K562 (cell line): ENCODE measurements at regions not wholly inside any gene's neighbourhood (a gene's known extent, or its start where the extent isn't known, plus 50 kb on each side); places are given as distances from the start of the nearest gene placed in this dataset.

Experiments
- ATAC-seq: fragments of 200-7000 bp; cut with Tn5 transposase; 3 replicates; pipeline ENCODE4 v1.9.1; 2020; ENCODE audit warnings: moderate library complexity
- BruUV-seq: library from RNA; stranded (reverse); fragments of 400-500 nt; replicated peaks from 2 replicates; lab custom pipeline; 2021; lab: Mats Ljungman, UMichigan
- CTCF ChIA-PET: fragments of 300-600 bp; formaldehyde crosslinking; extraction: SDS; loops from one replicate; lab custom pipeline; 2021; ENCODE audit warnings: low intra/inter-chr PET ratio; lab: Yijun Ruan, JAX
- POLR2A ChIA-PET: fragments of 300-600, 350-650 bp; sonication (Branson Sonifier 250); formaldehyde crosslinking; extraction: SDS; loops from one replicate; lab custom pipeline; 2021; ENCODE audit warnings: antibody characterized with exemption, inconsistent platforms; lab: Yijun Ruan, JAX
- DNase-seq, 4 experiments: peaks; one replicate each; pipeline versions ENCODE4 v3.0.0 to v3.0.0-alpha.2; 2011 to 2018; ENCODE audit warnings: low spot score in 3 of 4, mixed read lengths in 3 of 4; ENCODE audit errors: extremely low read depth in 1 of 4
- FAIRE-seq: peaks from 2 replicates; lab custom pipeline; 2011; peaks lifted over from hg19 to GRCh38; lab: Jason Lieb, UNC
- H2AFZ ChIP-seq: 2 replicates; pipeline ENCODE4 v1.6.0; 2011; ENCODE audit warnings: low read depth, low read length, control low read depth, inconsistent platforms
- H3K27ac ChIP-seq: fragments of 200-600 bp; 3 replicates; pipeline ENCODE4 v1.8.0; 2011; ENCODE audit warnings: low read depth, mild to moderate bottlenecking, control low read depth, inconsistent platforms, low read length, moderate library complexity, mixed read lengths; ENCODE audit errors: extremely low read depth
- H3K27me3 ChIP-seq, 2 experiments: fragments of 300-600 bp in 1 of 2; 2 replicates in 1 of 2; 3 replicates in 1 of 2; pipeline versions ENCODE4 v1.6.0 to v1.8.0; 2011; ENCODE audit warnings: inconsistent platforms in 2 of 2, low read length in 2 of 2, mild to moderate bottlenecking in 1 of 2, mixed read lengths in 1 of 2, moderate library complexity in 1 of 2; ENCODE audit not compliant: control insufficient read depth in 2 of 2, insufficient read depth in 2 of 2
- H3K36me3 ChIP-seq: fragments of 300-600 bp; 3 replicates; pipeline ENCODE4 v1.8.0; 2011; ENCODE audit warnings: mild to moderate bottlenecking, low read length, inconsistent platforms; ENCODE audit not compliant: control insufficient read depth, insufficient read depth
- H3K4me1 ChIP-seq, 2 experiments: fragments of 200-600 bp in 1 of 2; replicated peaks in 1 of 2; 2 replicates in 1 of 2; 3 replicates in 1 of 2; pipeline versions ENCODE4 v1.5.1 to v1.8.0; 2011; ENCODE audit warnings: inconsistent platforms in 2 of 2, low read length in 2 of 2, mild to moderate bottlenecking in 1 of 2, mixed read lengths in 1 of 2, moderate library complexity in 1 of 2; ENCODE audit not compliant: control insufficient read depth in 2 of 2, insufficient read depth in 2 of 2
- H3K4me2 ChIP-seq: 2 replicates; pipeline ENCODE4 v1.6.1; 2011; ENCODE audit warnings: low read length, control low read depth, inconsistent platforms, mixed read lengths; ENCODE audit not compliant: insufficient read depth
- H3K4me3 ChIP-seq: fragments of 200-600 bp; sonication (generic), shearing (Covaris generic); 2 replicates; pipeline ENCODE4 v1.5.1; 2016; ENCODE audit warnings: control low read depth, inconsistent platforms
- H3K79me2 ChIP-seq: fragments of 200-600 bp; 3 replicates; pipeline ENCODE4 v1.8.0; 2011; ENCODE audit warnings: low read length, inconsistent platforms; ENCODE audit not compliant: control insufficient read depth, insufficient read depth
- H3K9ac ChIP-seq, 2 experiments: 2 replicates each; pipeline versions ENCODE4 v1.6.0 to v1.6.1; 2011; ENCODE audit warnings: low read depth in 2 of 2, low read length in 2 of 2, control low read depth in 1 of 2, inconsistent platforms in 1 of 2, mild to moderate bottlenecking in 1 of 2, mixed read lengths in 1 of 2; ENCODE audit not compliant: insufficient read depth in 1 of 2
- H3K9me1 ChIP-seq: one replicate; pipeline ENCODE4 v1.6.0; 2011; ENCODE audit warnings: inconsistent platforms, mild to moderate bottlenecking, low read length, moderate library complexity; ENCODE audit not compliant: control insufficient read depth, insufficient read depth
- H3K9me3 ChIP-seq: replicated peaks from 2 replicates; pipeline ENCODE4 v1.5.1; 2011; ENCODE audit warnings: low read depth, low read length, inconsistent platforms; ENCODE audit not compliant: control insufficient read depth, insufficient read depth
- H4K20me1 ChIP-seq: replicated peaks from 2 replicates; pipeline ENCODE4 v1.6.1; 2011; ENCODE audit warnings: low read length, inconsistent platforms, mixed read lengths; ENCODE audit not compliant: control insufficient read depth, insufficient read depth
- ARID1B ChIP-seq: fragments of 450-650 bp; IDR thresholded peaks from 2 replicates; pipeline ENCODE4 v1.6.1; 2016; ENCODE audit warnings: antibody characterized with exemption, mild to moderate bottlenecking, inconsistent platforms
- ETV5 ChIP-seq: sonication (generic); formaldehyde crosslinking; IDR thresholded peaks from 2 replicates; pipeline ENCODE4 v1.4.0; 2020; ENCODE audit warnings: low read depth, mild to moderate bottlenecking, missing genetic modification reagents
- GATAD2A ChIP-seq: fragments of 450-650 bp; IDR thresholded peaks from 2 replicates; pipeline ENCODE4 v1.6.1; 2017
- KLF16 ChIP-seq: IDR thresholded peaks from 2 replicates; pipeline ENCODE4 v1.6.1; 2016; ENCODE audit warnings: antibody characterized with exemption
- MEF2D ChIP-seq: conservative IDR thresholded peaks from 2 replicates; pipeline ENCODE4 v1.6.1; 2016; ENCODE audit warnings: low read depth, missing genetic modification characterization, missing compliant biosample characterization
- NR1H2 ChIP-seq: sonication (generic); formaldehyde crosslinking; IDR thresholded peaks from 2 replicates; pipeline ENCODE4 v1.4.0; 2020; ENCODE audit warnings: mild to moderate bottlenecking, missing genetic modification reagents
- POLR2AphosphoS2 ChIP-seq: IDR thresholded peaks from 2 replicates; pipeline ENCODE4 v1.6.1; 2012; ENCODE audit warnings: low read length, improper control_type of control experiment
- POLR2G ChIP-seq: fragments of 200-400 bp; formaldehyde crosslinking; IDR thresholded peaks from 2 replicates; pipeline ENCODE4 v1.6.1; 2017; ENCODE audit warnings: low read depth, mild to moderate bottlenecking, antibody characterized with exemption, low read length, moderate library complexity
- ZNF165 ChIP-seq: fragments of 250-450 bp; sonication (Bioruptor Pico); IDR thresholded peaks from 2 replicates; pipeline ENCODE4 v1.4.0; 2020; ENCODE audit warnings: borderline replicate concordance
- WGBS: fragments of 100-300 bp; shearing (Covaris generic); methylation state at CpG from one replicate; pipeline ENCODE4 v1.1.6; 2016; ENCODE audit warnings: low coverage, mixed read lengths; ENCODE audit not compliant: insufficient coverage; ENCODE audit errors: missing lambda C conversion rate; 5-methylcytosine and 5-hydroxymethylcytosine counted together
- in situ Hi-C: fragments of 300-500 bp; cut with MboI; formaldehyde crosslinking; loops from 4 replicates; pipeline ENCODE4 v1.15.0; 2018; ENCODE audit warnings: inconsistent platforms, mixed read lengths
- intact Hi-C: fragments of 100-400 bp; cut with micrococcal nuclease; formaldehyde crosslinking; loops from 2 replicates; pipeline ENCODE4 v1.14.2; 2022
- TF ChIP-seq, protein P1 (sequence below): fragments of 200-800 bp; sonication (Bioruptor generic); IDR thresholded peaks from 2 replicates; pipeline ENCODE4 v1.6.1; 2016; ENCODE audit warnings: missing genetic modification characterization, missing compliant biosample characterization
- TF ChIP-seq, protein P2 (sequence below): sonication (generic); formaldehyde crosslinking; IDR thresholded peaks from 2 replicates; pipeline ENCODE4 v1.4.0; 2020; ENCODE audit warnings: mild to moderate bottlenecking, missing genetic modification reagents

- H3K27me3 ChIP-seq, result no peaks in the 10 kb centered on the region
- ChIA-PET POLR2A (no interaction called here), CTCF (no interaction called here)
- H3K9me1 ChIP-seq, result no peaks in the 10 kb centered on the region
- H2AFZ ChIP-seq, result no peak overlapping the region
- H3K4me3 ChIP-seq, result no peak overlapping the region
- no peaks in the 10 kb centered on the region for H4K20me1 ChIP-seq
- intact Hi-C loops, result no loop called here
- TF ChIP-seq NR1H2 (CRISPR knock-in tag) (no peak), MEF2D (tag) (no peak), KLF16 (no peak)
- no peak overlapping the region for H3K27ac ChIP-seq
- no peak overlapping the region for H3K4me2 ChIP-seq
- FAIRE-seq, result no peak
- no peaks in the 10 kb centered on the region for H3K36me3 ChIP-seq
- DNase-seq, result no peak
- no peak overlapping the region for H3K9ac ChIP-seq
- in situ Hi-C loops, result no loop called here
- H3K9me3 ChIP-seq, result no peaks in the 10 kb centered on the region
- no TSS peak for BruUV-seq
- ATAC-seq, result no peak
- no peaks in the 10 kb centered on the region for H3K4me1 ChIP-seq
- H3K79me2 ChIP-seq, result no peaks in the 10 kb centered on the region
Measured at GRCh38 chr3:75126556-75126955, 512.1 kb upstream of the CNTN3 start.

DNA sequence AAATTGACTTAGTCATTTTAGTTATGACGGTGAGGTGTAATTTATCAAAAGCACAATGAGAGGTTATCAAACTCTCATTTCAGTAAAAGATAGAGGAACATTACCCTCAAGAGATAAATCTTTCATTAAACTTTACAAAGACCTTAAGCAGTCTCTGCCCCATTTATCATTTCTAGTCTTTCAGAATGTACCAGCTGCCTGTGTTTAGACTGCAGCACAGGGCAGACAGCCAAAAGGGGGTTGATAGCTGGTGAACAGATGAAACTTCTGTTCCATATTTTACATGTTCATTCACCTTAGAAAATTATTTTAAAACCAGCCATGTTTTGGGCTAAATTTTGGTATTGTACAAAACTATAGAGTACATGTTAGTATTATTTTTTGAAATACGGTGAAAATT is 514.6 kb upstream of the CNTN3 start:
- no peaks in the 10 kb centered on the region for H3K36me3 ChIP-seq
- no peak overlapping the region for H3K27ac ChIP-seq
- intact Hi-C loops, result no loop called here
- no peaks in the 10 kb centered on the region for H3K79me2 ChIP-seq
- 6% methylated on average over 2 of the region's 2 CpGs for WGBS
- no peak for FAIRE-seq
- DNase-seq, result no peak
- no peaks in the 10 kb centered on the region for H4K20me1 ChIP-seq
- H3K27me3 ChIP-seq, result no peaks in the 10 kb centered on the region
- POLR2A ChIA-PET, result no interaction called here
- BruUV-seq, result no TSS peak
- H3K4me3 ChIP-seq, result no peak overlapping the region
- in situ Hi-C loops, result no loop called here
- no peak for ATAC-seq
- H3K4me1 ChIP-seq, result no peaks in the 10 kb centered on the region
- no peak overlapping the region for H3K4me2 ChIP-seq
- H3K9ac ChIP-seq, result no peak overlapping the region
- H3K9me3 ChIP-seq, result no peaks in the 10 kb centered on the region
- no peaks in the 10 kb centered on the region for H3K9me1 ChIP-seq
- no peak overlapping the region for H2AFZ ChIP-seq
- CTCF ChIA-PET, result no interaction called here
- TF ChIP-seq ARID1B (no peak), ZNF165 (CRISPR knock-in tag) (no peak), GATAD2A (no peak), POLR2AphosphoS2 (no peak), POLR2G (no peak), ETV5 (CRISPR knock-in tag) (no peak)
- TF ChIP-seq, protein P1, sequence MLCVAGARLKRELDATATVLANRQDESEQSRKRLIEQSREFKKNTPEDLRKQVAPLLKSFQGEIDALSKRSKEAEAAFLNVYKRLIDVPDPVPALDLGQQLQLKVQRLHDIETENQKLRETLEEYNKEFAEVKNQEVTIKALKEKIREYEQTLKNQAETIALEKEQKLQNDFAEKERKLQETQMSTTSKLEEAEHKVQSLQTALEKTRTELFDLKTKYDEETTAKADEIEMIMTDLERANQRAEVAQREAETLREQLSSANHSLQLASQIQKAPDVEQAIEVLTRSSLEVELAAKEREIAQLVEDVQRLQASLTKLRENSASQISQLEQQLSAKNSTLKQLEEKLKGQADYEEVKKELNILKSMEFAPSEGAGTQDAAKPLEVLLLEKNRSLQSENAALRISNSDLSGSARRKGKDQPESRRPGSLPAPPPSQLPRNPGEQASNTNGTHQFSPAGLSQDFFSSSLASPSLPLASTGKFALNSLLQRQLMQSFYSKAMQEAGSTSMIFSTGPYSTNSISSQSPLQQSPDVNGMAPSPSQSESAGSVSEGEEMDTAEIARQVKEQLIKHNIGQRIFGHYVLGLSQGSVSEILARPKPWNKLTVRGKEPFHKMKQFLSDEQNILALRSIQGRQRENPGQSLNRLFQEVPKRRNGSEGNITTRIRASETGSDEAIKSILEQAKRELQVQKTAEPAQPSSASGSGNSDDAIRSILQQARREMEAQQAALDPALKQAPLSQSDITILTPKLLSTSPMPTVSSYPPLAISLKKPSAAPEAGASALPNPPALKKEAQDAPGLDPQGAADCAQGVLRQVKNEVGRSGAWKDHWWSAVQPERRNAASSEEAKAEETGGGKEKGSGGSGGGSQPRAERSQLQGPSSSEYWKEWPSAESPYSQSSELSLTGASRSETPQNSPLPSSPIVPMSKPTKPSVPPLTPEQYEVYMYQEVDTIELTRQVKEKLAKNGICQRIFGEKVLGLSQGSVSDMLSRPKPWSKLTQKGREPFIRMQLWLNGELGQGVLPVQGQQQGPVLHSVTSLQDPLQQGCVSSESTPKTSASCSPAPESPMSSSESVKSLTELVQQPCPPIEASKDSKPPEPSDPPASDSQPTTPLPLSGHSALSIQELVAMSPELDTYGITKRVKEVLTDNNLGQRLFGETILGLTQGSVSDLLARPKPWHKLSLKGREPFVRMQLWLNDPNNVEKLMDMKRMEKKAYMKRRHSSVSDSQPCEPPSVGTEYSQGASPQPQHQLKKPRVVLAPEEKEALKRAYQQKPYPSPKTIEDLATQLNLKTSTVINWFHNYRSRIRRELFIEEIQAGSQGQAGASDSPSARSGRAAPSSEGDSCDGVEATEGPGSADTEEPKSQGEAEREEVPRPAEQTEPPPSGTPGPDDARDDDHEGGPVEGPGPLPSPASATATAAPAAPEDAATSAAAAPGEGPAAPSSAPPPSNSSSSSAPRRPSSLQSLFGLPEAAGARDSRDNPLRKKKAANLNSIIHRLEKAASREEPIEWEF (CRISPR knock-in tag), result no peak
- TF ChIP-seq, protein P2, sequence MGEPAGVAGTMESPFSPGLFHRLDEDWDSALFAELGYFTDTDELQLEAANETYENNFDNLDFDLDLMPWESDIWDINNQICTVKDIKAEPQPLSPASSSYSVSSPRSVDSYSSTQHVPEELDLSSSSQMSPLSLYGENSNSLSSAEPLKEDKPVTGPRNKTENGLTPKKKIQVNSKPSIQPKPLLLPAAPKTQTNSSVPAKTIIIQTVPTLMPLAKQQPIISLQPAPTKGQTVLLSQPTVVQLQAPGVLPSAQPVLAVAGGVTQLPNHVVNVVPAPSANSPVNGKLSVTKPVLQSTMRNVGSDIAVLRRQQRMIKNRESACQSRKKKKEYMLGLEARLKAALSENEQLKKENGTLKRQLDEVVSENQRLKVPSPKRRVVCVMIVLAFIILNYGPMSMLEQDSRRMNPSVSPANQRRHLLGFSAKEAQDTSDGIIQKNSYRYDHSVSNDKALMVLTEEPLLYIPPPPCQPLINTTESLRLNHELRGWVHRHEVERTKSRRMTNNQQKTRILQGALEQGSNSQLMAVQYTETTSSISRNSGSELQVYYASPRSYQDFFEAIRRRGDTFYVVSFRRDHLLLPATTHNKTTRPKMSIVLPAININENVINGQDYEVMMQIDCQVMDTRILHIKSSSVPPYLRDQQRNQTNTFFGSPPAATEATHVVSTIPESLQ (CRISPR knock-in tag), result no peak
